B cell (primary cell): ENCODE measurements at regions not wholly inside any gene's neighbourhood (a gene's known extent, or its start where the extent isn't known, plus 50 kb on each side); places are given as distances from the start of the nearest gene placed in this dataset.

Experiments
- ATAC-seq: fragments of 200-7000 bp; cut with Tn5 transposase; one replicate; pipeline ENCODE4 v1.10.0; 2021; ENCODE audit warnings: low read depth, mild to moderate bottlenecking, moderate number of reproducible peaks, moderate library complexity
- CTCF ChIA-PET: fragments of 350-600 bp; sonication (Branson Sonifier 250); formaldehyde crosslinking; loops from one replicate; lab custom pipeline; 2021; ENCODE audit warnings: antibody characterized with exemption, inconsistent platforms; lab: Charles Lee
- POLR2A ChIA-PET: fragments of 350-600 bp; sonication (Branson Sonifier 250); formaldehyde crosslinking; loops from one replicate; lab custom pipeline; 2021; ENCODE audit warnings: antibody characterized with exemption; lab: Charles Lee
- DNase-seq: peaks from one replicate; pipeline ENCODE4 v3.0.0; 2013
- H2AFZ ChIP-seq: 2 replicates; pipeline ENCODE4 v1.6.1; 2012; ENCODE audit warnings: mild to moderate bottlenecking, low read depth, low read length; ENCODE audit not compliant: insufficient read depth, poor library complexity, severe bottlenecking
- H3K27ac ChIP-seq, 2 donors: 1 replicate in 1 of 2; 2 replicates in 1 of 2; pipeline ENCODE4 v1.5.1; 2012 to 2013; ENCODE audit warnings: low read length in 2 of 2, mild to moderate bottlenecking in 2 of 2, moderate library complexity in 1 of 2
- H3K27me3 ChIP-seq, 4 experiments: fragments of 200-600 bp in 1 of 4; sonication (generic) in 1 of 4; replicated peaks in 1 of 4; 1 replicate in 2 of 4; 2 replicates in 2 of 4; pipeline versions ENCODE4 v1.6.1 to v1.7.0; 2013 to 2016; ENCODE audit warnings: low read length in 3 of 4, mild to moderate bottlenecking in 2 of 4, mixed read lengths in 1 of 4, moderate library complexity in 1 of 4; ENCODE audit not compliant: insufficient read depth in 4 of 4, control insufficient read depth in 3 of 4; ENCODE audit errors: control extremely low read depth in 1 of 4
- H3K36me3 ChIP-seq, 2 experiments: replicated peaks in 1 of 2; 1 replicate in 1 of 2; 2 replicates in 1 of 2; pipeline versions ENCODE4 v1.6.1 to v1.7.1; 2013; ENCODE audit warnings: low read length in 1 of 2; ENCODE audit not compliant: insufficient read depth in 2 of 2, control insufficient read depth in 1 of 2; ENCODE audit errors: control extremely low read depth in 1 of 2, extremely low read depth in 1 of 2
- H3K4me1 ChIP-seq, 2 donors: fragments of 200-600 bp in 1 of 2; sonication (generic) in 1 of 2; 1 replicate in 1 of 2; 2 replicates in 1 of 2; pipeline versions ENCODE4 v1.5.1 to v1.6.1; 2013 to 2017; ENCODE audit warnings: low read length in 2 of 2; ENCODE audit not compliant: control insufficient read depth in 2 of 2, insufficient read depth in 2 of 2
- H3K4me2 ChIP-seq: replicated peaks from 2 replicates; pipeline ENCODE3; 2012; ENCODE audit warnings: mild to moderate bottlenecking, low read depth, low read length; ENCODE audit not compliant: poor library complexity, severe bottlenecking
- H3K4me3 ChIP-seq, 5 experiments: fragments of 200-600 bp in 1 of 5; sonication (generic) in 1 of 5; 1 replicate in 3 of 5; 2 replicates in 2 of 5; pipeline versions ENCODE4 v1.5.1 to v1.7.0; 2011 to 2016; ENCODE audit warnings: low read length in 4 of 5, mild to moderate bottlenecking in 4 of 5, low read depth in 2 of 5, control low read depth in 1 of 5, moderate library complexity in 1 of 5; ENCODE audit not compliant: insufficient read depth in 1 of 5; ENCODE audit errors: control extremely low read depth in 1 of 5, extremely low read depth in 1 of 5
- H3K79me2 ChIP-seq: fragments of 200-600 bp; sonication (generic); one replicate; pipeline ENCODE4 v1.6.0; 2016; ENCODE audit warnings: low read length; ENCODE audit not compliant: control insufficient read depth, insufficient read depth
- H3K9ac ChIP-seq: fragments of 200-600 bp; sonication (generic); 2 replicates; pipeline ENCODE4 v1.6.1; 2017; ENCODE audit warnings: mild to moderate bottlenecking, low read length, moderate library complexity
- H3K9me3 ChIP-seq, 3 donors: one replicate each; pipeline versions ENCODE4 v1.6.1 to v1.7.1; 2013; ENCODE audit warnings: low read length in 2 of 3; ENCODE audit not compliant: control insufficient read depth in 2 of 3, insufficient read depth in 1 of 3; ENCODE audit errors: control extremely low read depth in 1 of 3
- H4K20me1 ChIP-seq: 2 replicates; pipeline ENCODE4 v1.6.0; 2012; ENCODE audit warnings: mild to moderate bottlenecking, low read length; ENCODE audit not compliant: insufficient read depth, control insufficient read depth, poor library complexity, severe bottlenecking
- H3K27ac Mint-ChIP-seq: one replicate; pipeline ENCODE4 v1.8.0; 2021; ENCODE audit warnings: mixed read lengths
- H3K27me3 Mint-ChIP-seq: one replicate; pipeline ENCODE4 v1.8.0; 2021; ENCODE audit warnings: mixed read lengths
- H3K4me1 Mint-ChIP-seq: one replicate; pipeline ENCODE4 v1.8.0; 2021; ENCODE audit warnings: mixed read lengths
- H3K4me3 Mint-ChIP-seq: one replicate; pipeline ENCODE4 v1.8.0; 2021; ENCODE audit warnings: mixed read lengths
- H3K9me3 Mint-ChIP-seq: one replicate; pipeline ENCODE4 v1.8.0; 2022; ENCODE audit warnings: mixed read lengths; ENCODE audit not compliant: insufficient read depth
- CTCF ChIP-seq: fragments of 200-600 bp; IDR thresholded peaks from one replicate; pipeline ENCODE4 v1.8.0; 2022; ENCODE audit warnings: antibody characterized with exemption, mild to moderate bottlenecking
- EZH2 ChIP-seq: IDR thresholded peaks from 2 replicates; pipeline ENCODE4 v1.6.1; 2012; ENCODE audit warnings: borderline replicate concordance, low read depth, mild to moderate bottlenecking, moderate library complexity, low read length; ENCODE audit not compliant: insufficient read depth, poor library complexity, severe bottlenecking
- WGBS: methylation state at CpG from one replicate; pipeline ENCODE4 v1.1.5; 2013; ENCODE audit warnings: missing lambda C conversion rate; ENCODE audit not compliant: insufficient coverage; 5-methylcytosine and 5-hydroxymethylcytosine counted together
- intact Hi-C: fragments of 100-400 bp; cut with micrococcal nuclease; formaldehyde crosslinking; loops from one replicate; pipeline ENCODE4 v1.10.0; 2022

GRCh38 chr11:82384308-82384707 is 349.4 kb downstream of the FAM181B start:
- Histone ChIP-seq H3K36me3 (no peaks in the 10 kb centered on the region), H2AFZ (no peak overlapping the region), H3K4me1 (no peaks in the 10 kb centered on the region), H3K4me2 (no peak overlapping the region), H3K9me3 (no peaks in the 10 kb centered on the region), H3K27me3 (no peaks in the 10 kb centered on the region), H4K20me1 (no peaks in the 10 kb centered on the region), H3K9ac (no peak overlapping the region), H3K27ac (no peak overlapping the region), H3K4me3 (no peak overlapping the region), H3K79me2 (no peaks in the 10 kb centered on the region)
- ATAC-seq = no peak
- intact Hi-C loops = no loop called here
- POLR2A ChIA-PET = no interaction called here
- Mint-ChIP-seq H3K4me3 (no peak overlapping the region), H3K27me3 (no peaks in the 10 kb centered on the region), H3K9me3 (no peaks in the 10 kb centered on the region), H3K27ac (no peak overlapping the region), H3K4me1 (no peaks in the 10 kb centered on the region)
- CTCF ChIA-PET = no interaction called here
- no peak for DNase-seq
- WGBS = 30% methylated on average over 1 of the region's 1 CpG
- TF ChIP-seq EZH2 (no peak), CTCF (no peak)

- CTCF ChIA-PET = no interaction called here
These were observed 359.7 kb downstream of the FAM181B start for GRCh38 chr11:82373781-82374542.

More at GRCh38 chr11:82373781-82374542, 359.7 kb downstream of the FAM181B start:
- Histone ChIP-seq H3K36me3 (no peaks in the 10 kb centered on the region), H3K27me3 (no peaks in the 10 kb centered on the region), H3K4me1 (no peaks in the 10 kb centered on the region), H3K4me2 (no peak overlapping the region), H3K4me3 (no peak overlapping the region), H3K9ac (no peak overlapping the region), H3K27ac (no peak overlapping the region), H3K79me2 (no peaks in the 10 kb centered on the region), H2AFZ (no peak overlapping the region), H3K9me3 (no peaks in the 10 kb centered on the region), H4K20me1 (no peaks in the 10 kb centered on the region)
- DNase-seq (no peak), ATAC-seq (no peak)
- H3K27ac Mint-ChIP-seq = no peak overlapping the region
- 80% methylated on average over 1 of the region's 4 CpGs for WGBS
- H3K9me3 Mint-ChIP-seq = no peaks in the 10 kb centered on the region
- no peaks in the 10 kb centered on the region for H3K27me3 Mint-ChIP-seq
- no peak overlapping the region for H3K4me3 Mint-ChIP-seq
- intact Hi-C loops = no loop called here
- H3K4me1 Mint-ChIP-seq = no peaks in the 10 kb centered on the region
- POLR2A ChIA-PET = no interaction called here
- TF ChIP-seq EZH2 (no peak), CTCF (no peak)
